ENCODE measurements at regions not wholly inside any gene's neighbourhood (a gene's known extent, or its start where the extent isn't known, plus 50 kb on each side); places are given as distances from the start of the nearest gene placed in this dataset.

DNA sequence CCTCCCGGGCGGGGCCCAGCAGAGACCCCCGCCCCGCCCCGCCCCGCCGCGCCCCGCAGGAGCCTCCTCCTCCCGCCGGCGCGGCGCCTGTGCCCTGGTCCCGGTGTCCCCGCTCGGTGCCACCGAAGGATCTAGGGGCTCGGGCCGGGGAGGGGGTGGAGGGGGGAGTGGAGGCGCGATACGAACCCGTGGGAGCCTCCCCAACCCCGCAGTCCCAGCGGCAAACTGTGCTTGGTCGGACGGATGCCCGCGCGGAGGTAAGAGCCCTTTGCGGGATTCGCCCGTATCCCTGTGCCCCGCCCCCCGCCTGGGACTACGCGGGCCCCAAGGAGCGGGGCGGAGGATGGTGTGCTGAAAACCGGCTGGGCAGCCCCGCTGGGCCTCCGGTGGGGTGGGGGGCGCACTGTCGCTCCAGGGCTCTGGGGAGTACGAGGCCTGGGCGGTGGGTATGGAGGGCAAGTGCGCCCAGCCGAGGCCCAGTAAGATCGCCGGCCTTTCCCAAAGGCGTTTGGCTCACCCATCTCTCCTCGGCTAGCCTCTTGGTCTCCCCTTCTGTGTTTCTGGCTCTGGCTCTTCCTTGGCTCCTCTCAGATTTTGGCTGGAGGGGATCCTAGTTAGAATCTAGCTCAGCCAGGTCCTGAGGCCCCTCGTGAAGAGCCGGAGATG, 65.6 kb upstream of the POLG start:
- peaks cover 14 to 64% of the 10 kb centered on the region in 2 donors for H3K27me3 ChIP-seq
- H3K27ac ChIP-seq: no peak overlapping the region
- H3K36me3 ChIP-seq: no peaks in the 10 kb centered on the region
- no peaks in the 10 kb centered on the region for H3K9me3 ChIP-seq
- no peak for DNase-seq
- peak overlapping the region in 1 of 2 donors; percentile 27 for H3K4me3 ChIP-seq
- H3K4me1 ChIP-seq: peaks cover 0 to 14% of the 10 kb centered on the region in 2 donors
- TF ChIP-seq POLR2A (IDR thresholded peaks at IDR 0.05): no peak
- TF ChIP-seq, protein P1, sequence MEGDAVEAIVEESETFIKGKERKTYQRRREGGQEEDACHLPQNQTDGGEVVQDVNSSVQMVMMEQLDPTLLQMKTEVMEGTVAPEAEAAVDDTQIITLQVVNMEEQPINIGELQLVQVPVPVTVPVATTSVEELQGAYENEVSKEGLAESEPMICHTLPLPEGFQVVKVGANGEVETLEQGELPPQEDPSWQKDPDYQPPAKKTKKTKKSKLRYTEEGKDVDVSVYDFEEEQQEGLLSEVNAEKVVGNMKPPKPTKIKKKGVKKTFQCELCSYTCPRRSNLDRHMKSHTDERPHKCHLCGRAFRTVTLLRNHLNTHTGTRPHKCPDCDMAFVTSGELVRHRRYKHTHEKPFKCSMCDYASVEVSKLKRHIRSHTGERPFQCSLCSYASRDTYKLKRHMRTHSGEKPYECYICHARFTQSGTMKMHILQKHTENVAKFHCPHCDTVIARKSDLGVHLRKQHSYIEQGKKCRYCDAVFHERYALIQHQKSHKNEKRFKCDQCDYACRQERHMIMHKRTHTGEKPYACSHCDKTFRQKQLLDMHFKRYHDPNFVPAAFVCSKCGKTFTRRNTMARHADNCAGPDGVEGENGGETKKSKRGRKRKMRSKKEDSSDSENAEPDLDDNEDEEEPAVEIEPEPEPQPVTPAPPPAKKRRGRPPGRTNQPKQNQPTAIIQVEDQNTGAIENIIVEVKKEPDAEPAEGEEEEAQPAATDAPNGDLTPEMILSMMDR (IDR thresholded peaks at IDR 0.05): no peak
- intact Hi-C loops (cut with DNase I; ENCODE audit: low total_unique reads): no loop called here

DNA sequence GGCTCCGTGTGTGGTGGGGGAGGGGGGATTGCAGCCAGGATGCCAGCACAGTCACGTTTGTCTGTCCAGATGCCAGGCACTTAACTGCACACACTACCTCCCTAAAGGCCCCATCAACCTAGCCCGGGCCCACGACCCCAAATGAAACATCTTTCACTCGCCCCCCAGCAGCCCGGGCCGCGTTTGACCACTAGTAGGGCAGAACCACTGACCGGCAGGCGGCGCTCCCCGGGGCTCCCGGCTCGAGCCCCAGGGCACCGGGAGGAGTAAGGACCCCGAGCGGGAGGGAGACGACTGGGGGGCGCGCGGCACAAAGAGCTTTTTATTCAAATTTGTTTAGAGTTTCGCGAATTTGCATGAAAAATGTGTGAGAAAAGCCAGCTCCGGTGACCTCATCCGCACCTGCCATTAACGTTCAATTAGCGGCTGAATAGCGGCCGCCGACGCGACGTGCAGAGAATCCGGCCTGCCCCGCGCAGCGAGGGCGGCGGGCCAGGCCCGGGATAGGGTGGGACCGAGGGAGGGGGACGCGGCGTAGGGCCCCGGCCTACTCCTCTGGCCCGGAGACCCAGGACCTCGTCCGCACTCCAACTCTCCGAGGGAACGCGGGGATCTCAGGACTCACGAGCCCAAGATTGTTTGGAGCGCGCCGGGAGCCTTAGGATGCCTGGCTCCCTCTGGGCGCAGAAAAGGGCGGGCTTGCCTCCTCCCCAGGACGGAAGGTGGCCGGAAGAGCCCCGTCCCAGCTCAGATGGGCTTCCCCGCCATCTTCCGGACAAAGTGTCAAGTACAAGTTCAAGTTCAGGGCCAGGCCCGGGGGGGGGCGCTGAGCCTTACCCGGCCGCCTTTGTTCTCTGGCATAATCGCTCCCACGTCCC, 64.9 kb upstream of the POLG start:
- no peak overlapping the region for H3K27ac ChIP-seq
- H3K4me1 ChIP-seq: peaks cover 0 to 14% of the 10 kb centered on the region in 2 donors
- DNase-seq: no peak
- no peaks in the 10 kb centered on the region for H3K36me3 ChIP-seq
- H3K4me3 ChIP-seq: peak overlapping the region in 1 of 2 donors; percentile 27
- TF ChIP-seq POLR2A (IDR thresholded peaks at IDR 0.05): no peak
- TF ChIP-seq, protein P1 (IDR thresholded peaks at IDR 0.05): no peak
- H3K9me3 ChIP-seq: no peaks in the 10 kb centered on the region
- intact Hi-C loops (cut with DNase I; ENCODE audit: low total_unique reads): no loop called here
- H3K27me3 ChIP-seq: peaks cover 14 to 56% of the 10 kb centered on the region in 2 donors

- Histone ChIP-seq H3K27ac (no peak overlapping the region), H3K4me1 (peaks cover 0 to 14% of the 10 kb centered on the region in 2 donors), H3K9me3 (no peaks in the 10 kb centered on the region), H3K27me3 (peaks cover 14 to 50% of the 10 kb centered on the region in 2 donors), H3K36me3 (no peaks in the 10 kb centered on the region), H3K4me3 (no peak overlapping the region)
- intact Hi-C loops (cut with DNase I; ENCODE audit: low total_unique reads): no loop called here
- TF ChIP-seq, protein P1 (IDR thresholded peaks at IDR 0.05): no peak
- no peak for TF ChIP-seq POLR2A (IDR thresholded peaks at IDR 0.05)
- no peak for DNase-seq
Measured at GRCh38 chr15:89398896-89399237, 64.2 kb upstream of the POLG start.

GRCh38 chr15:89397653-89398023, 63.0 kb upstream of the POLG start:
- H3K9me3 ChIP-seq: no peaks in the 10 kb centered on the region
- H3K4me1 ChIP-seq: peaks cover 0 to 14% of the 10 kb centered on the region in 2 donors
- intact Hi-C loops (cut with DNase I; ENCODE audit: low total_unique reads): no loop called here
- no peak overlapping the region for H3K4me3 ChIP-seq
- H3K27ac ChIP-seq: no peak overlapping the region
- no peak for DNase-seq
- TF ChIP-seq POLR2A (IDR thresholded peaks at IDR 0.05): no peak
- TF ChIP-seq, protein P1 (IDR thresholded peaks at IDR 0.05): no peak
- H3K27me3 ChIP-seq: peaks cover 14 to 44% of the 10 kb centered on the region in 2 donors
- H3K36me3 ChIP-seq: no peaks in the 10 kb centered on the region

All from uterus (tissue), 3 donors.